Kidney (tissue), 13 donors: ENCODE measurements at regions not wholly inside any gene's neighbourhood (a gene's known extent, or its start where the extent isn't known, plus 50 kb on each side); places are given as distances from the start of the nearest gene placed in this dataset.

Experiments used
- DNase-seq, 5 donors: peaks; one replicate each; pipeline ENCODE4 v3.0.0-alpha.2; 2013 to 2020
- FAIRE-seq: peaks from 2 replicates; lab custom pipeline; 2012; peaks lifted over from hg19 to GRCh38; lab: Jason Lieb, UNC
- H3K27ac ChIP-seq, 2 donors: one replicate each; pipeline ENCODE4 v1.7.0; 2013; ENCODE audit warnings: low read depth in 2 of 2, low read length in 2 of 2, inconsistent platforms in 1 of 2
- H3K27me3 ChIP-seq: one replicate; pipeline ENCODE4 v1.7.1; 2013; ENCODE audit warnings: low read length, inconsistent platforms; ENCODE audit not compliant: control insufficient read depth, insufficient read depth
- H3K36me3 ChIP-seq, 3 donors: one replicate each; pipeline versions ENCODE4 v1.7.0 to v1.7.1; 2013; ENCODE audit warnings: low read length in 3 of 3, control low read depth in 1 of 3, inconsistent platforms in 1 of 3; ENCODE audit not compliant: insufficient read depth in 3 of 3, control insufficient read depth in 2 of 3
- H3K4me1 ChIP-seq, 3 donors: one replicate each; pipeline versions ENCODE4 v1.7.0 to v1.7.1; 2013; ENCODE audit warnings: low read length in 3 of 3, inconsistent platforms in 1 of 3, low read depth in 1 of 3; ENCODE audit not compliant: control insufficient read depth in 2 of 3, insufficient read depth in 2 of 3
- H3K4me3 ChIP-seq, 3 donors: one replicate each; pipeline versions ENCODE4 v1.7.0 to v1.8.1; 2013; ENCODE audit warnings: low read length in 3 of 3, control low read depth in 1 of 3, inconsistent platforms in 1 of 3
- H3K9ac ChIP-seq, 3 donors: one replicate each; pipeline versions ENCODE4 v1.7.0 to v1.7.1; 2013; ENCODE audit warnings: low read length in 3 of 3, control low read depth in 1 of 3, inconsistent platforms in 1 of 3
- H3K9me3 ChIP-seq, 3 donors: one replicate each; pipeline versions ENCODE4 v1.7.0 to v1.7.1; 2013; ENCODE audit warnings: low read length in 3 of 3, control low read depth in 1 of 3, inconsistent platforms in 1 of 3; ENCODE audit not compliant: control insufficient read depth in 2 of 3, insufficient read depth in 1 of 3
- CTCF ChIP-seq: IDR thresholded peaks from 3 replicates; pipeline ENCODE4 v1.5.1; 2012; ENCODE audit warnings: mild to moderate bottlenecking, moderate library complexity, borderline replicate concordance; ENCODE audit not compliant: insufficient read depth; ENCODE audit errors: extremely low read depth
- intact Hi-C: fragments of 100-400 bp; cut with DNase I; formaldehyde crosslinking; loops from one replicate; pipeline ENCODE4 v1.11.1; 2022
- donor health status: control.
- donor health status: control.
- donor health status: control.
- donor health status: control.
- donor health status: control.
- donor health status: DM: yes; HTN: yes; CAD: no.
- donor health status: Normal renal cell carcinoma (clear cell type).

GRCh38 chr21:35617491-35617890 lies 442.8 kb downstream of the SETD4 start:
- Histone ChIP-seq H3K9me3 (peaks cover 0 to 3% (median 0%) of the 10 kb centered on the region in 3 donors), H3K36me3 (no peaks in the 10 kb centered on the region), H3K9ac (no peak overlapping the region), H3K27ac (no peak overlapping the region), H3K27me3 (peaks cover 2% of the 10 kb centered on the region), H3K4me3 (no peak overlapping the region), H3K4me1 (no peaks in the 10 kb centered on the region)
- intact Hi-C loops = no loop called here
- no peak for TF ChIP-seq CTCF
- FAIRE-seq (no peak), DNase-seq (no peak)

GRCh38 chr21:35616090-35616489 lies 444.2 kb downstream of the SETD4 start:
- no peak overlapping the region for H3K27ac ChIP-seq
- no peaks in the 10 kb centered on the region for H3K4me1 ChIP-seq
- H3K27me3 ChIP-seq = peaks cover 2% of the 10 kb centered on the region
- no peak overlapping the region for H3K4me3 ChIP-seq
- TF ChIP-seq CTCF = peak; percentile 17
- intact Hi-C loops = no loop called here
- FAIRE-seq (peak; percentile 38), DNase-seq (peak in 1 of 5 donors; percentile 48)
- H3K9me3 ChIP-seq = no peaks in the 10 kb centered on the region
- H3K36me3 ChIP-seq = no peaks in the 10 kb centered on the region
- H3K9ac ChIP-seq = no peak overlapping the region

GRCh38 chr21:35615325-35615724 lies 445.0 kb downstream of the SETD4 start:
- no peaks in the 10 kb centered on the region for H3K36me3 ChIP-seq
- H3K4me3 ChIP-seq = no peak overlapping the region
- H3K4me1 ChIP-seq = no peaks in the 10 kb centered on the region
- no peaks in the 10 kb centered on the region for H3K9me3 ChIP-seq
- intact Hi-C loops = no loop called here
- TF ChIP-seq CTCF = no peak
- FAIRE-seq = no peak
- no peak overlapping the region for H3K9ac ChIP-seq
- DNase-seq = no peak
- no peak overlapping the region for H3K27ac ChIP-seq
- peaks cover 2% of the 10 kb centered on the region for H3K27me3 ChIP-seq

GRCh38 chr21:35614396-35614921 lies 445.9 kb downstream of the SETD4 start:
- Histone ChIP-seq H3K9ac (no peak overlapping the region), H3K9me3 (no peaks in the 10 kb centered on the region), H3K4me3 (no peak overlapping the region), H3K27me3 (peaks cover 2% of the 10 kb centered on the region), H3K36me3 (no peaks in the 10 kb centered on the region), H3K4me1 (no peaks in the 10 kb centered on the region), H3K27ac (no peak overlapping the region)
- DNase-seq (peak in 1 of 5 donors; percentile 7), FAIRE-seq (no peak)
- TF ChIP-seq CTCF = no peak
- intact Hi-C loops = no loop called here
